Dendritic cell treated with granulocyte-macrophage colony-stimulating factor and Interleukin-4, amounts not matched to agents 40 ng/mL and 50 ng/mL, for 4 days (primary cell): ENCODE measurements at regions not wholly inside any gene's neighbourhood (a gene's known extent, or its start where the extent isn't known, plus 50 kb on each side); places are given as distances from the start of the nearest gene placed in this dataset.

Source experiments
- H3K27ac Mint-ChIP-seq: one replicate; pipeline ENCODE4 v1.8.0; 2022; ENCODE audit warnings: mild to moderate bottlenecking, mixed read lengths
- H3K27me3 Mint-ChIP-seq: one replicate; pipeline ENCODE4 v1.8.0; 2022; ENCODE audit warnings: mild to moderate bottlenecking, mixed read lengths
- H3K36me3 Mint-ChIP-seq: one replicate; pipeline ENCODE4 v1.8.0; 2022; ENCODE audit warnings: low read depth, mixed read lengths
- H3K4me1 Mint-ChIP-seq: one replicate; pipeline ENCODE4 v1.8.0; 2022; ENCODE audit warnings: low read depth, mixed read lengths
- H3K4me3 Mint-ChIP-seq: one replicate; pipeline ENCODE4 v1.8.0; 2022; ENCODE audit warnings: mild to moderate bottlenecking, moderate library complexity, mixed read lengths
- H3K9me3 Mint-ChIP-seq: one replicate; pipeline ENCODE4 v1.8.0; 2022; ENCODE audit warnings: mixed read lengths
- intact Hi-C: fragments of 100-400 bp; cut with micrococcal nuclease; formaldehyde crosslinking; loops from one replicate; pipeline ENCODE4 v1.15.0; 2022

- no peak overlapping the region for H3K27ac Mint-ChIP-seq
- intact Hi-C loops: no loop called here
- no peaks in the 10 kb centered on the region for H3K36me3 Mint-ChIP-seq
These were observed 205.0 kb upstream of the SASH1 start for GRCh38 chr6:148137652-148138051.

GRCh38 chr6:148138573-148138972 is 204.1 kb upstream of the SASH1 start:
- intact Hi-C loops: no loop called here
- Mint-ChIP-seq H3K4me1 (no peaks in the 10 kb centered on the region), H3K27me3 (peaks cover 5% of the 10 kb centered on the region), H3K4me3 (no peak overlapping the region), H3K9me3 (no peaks in the 10 kb centered on the region), H3K27ac (no peak overlapping the region), H3K36me3 (no peaks in the 10 kb centered on the region)

More at GRCh38 chr6:148137652-148138051, 205.0 kb upstream of the SASH1 start:
- no peaks in the 10 kb centered on the region for H3K4me1 Mint-ChIP-seq
- H3K4me3 Mint-ChIP-seq: no peak overlapping the region
- H3K9me3 Mint-ChIP-seq: no peaks in the 10 kb centered on the region
- peaks cover 2% of the 10 kb centered on the region for H3K27me3 Mint-ChIP-seq

GRCh38 chr6:148140772-148141557 is 201.7 kb upstream of the SASH1 start:
- H3K9me3 Mint-ChIP-seq: no peaks in the 10 kb centered on the region
- intact Hi-C loops: loop anchor here (10.0 kb wide), 1 partner anchor 324 kb away; no protein-coding TSS in a partner anchor
- H3K36me3 Mint-ChIP-seq: no peaks in the 10 kb centered on the region
- peaks cover 5% of the 10 kb centered on the region for H3K27me3 Mint-ChIP-seq
- no peak overlapping the region for H3K4me3 Mint-ChIP-seq
- H3K4me1 Mint-ChIP-seq: no peaks in the 10 kb centered on the region
- no peak overlapping the region for H3K27ac Mint-ChIP-seq

GRCh38 chr6:148142821-148143220 is 199.8 kb upstream of the SASH1 start:
- Mint-ChIP-seq H3K4me3 (no peak overlapping the region), H3K27ac (no peak overlapping the region), H3K9me3 (no peaks in the 10 kb centered on the region), H3K36me3 (no peaks in the 10 kb centered on the region), H3K4me1 (no peaks in the 10 kb centered on the region), H3K27me3 (peaks cover 7% of the 10 kb centered on the region)
- intact Hi-C loops: loop anchor here (10.0 kb wide), 1 partner anchor 322 kb away; no protein-coding TSS in a partner anchor

- H3K4me3 Mint-ChIP-seq: no peak overlapping the region
- no peak overlapping the region for H3K27ac Mint-ChIP-seq
- no peaks in the 10 kb centered on the region for H3K4me1 Mint-ChIP-seq
- H3K9me3 Mint-ChIP-seq: no peaks in the 10 kb centered on the region
- H3K36me3 Mint-ChIP-seq: no peaks in the 10 kb centered on the region
- peaks cover 7% of the 10 kb centered on the region for H3K27me3 Mint-ChIP-seq
- intact Hi-C loops: loop anchor here (10.0 kb wide), 1 partner anchor 321 kb away; no protein-coding TSS in a partner anchor
These were observed 198.9 kb upstream of the SASH1 start for GRCh38 chr6:148143771-148144170.

- no peak overlapping the region for H3K4me3 Mint-ChIP-seq
- no peak overlapping the region for H3K27ac Mint-ChIP-seq
- intact Hi-C loops: loop anchor here (10.0 kb wide), 1 partner anchor 320 kb away; no protein-coding TSS in a partner anchor
- H3K4me1 Mint-ChIP-seq: no peaks in the 10 kb centered on the region
- peaks cover 7% of the 10 kb centered on the region for H3K27me3 Mint-ChIP-seq
- no peaks in the 10 kb centered on the region for H3K9me3 Mint-ChIP-seq
- no peaks in the 10 kb centered on the region for H3K36me3 Mint-ChIP-seq
These were observed 197.6 kb upstream of the SASH1 start for GRCh38 chr6:148144917-148145521.

- peaks cover 8% of the 10 kb centered on the region for H3K27me3 Mint-ChIP-seq
- intact Hi-C loops: loop anchor here (10.0 kb wide), 1 partner anchor 318 kb away; no protein-coding TSS in a partner anchor
- H3K9me3 Mint-ChIP-seq: no peaks in the 10 kb centered on the region
- H3K4me1 Mint-ChIP-seq: no peaks in the 10 kb centered on the region
- H3K4me3 Mint-ChIP-seq: no peak overlapping the region
- H3K36me3 Mint-ChIP-seq: no peaks in the 10 kb centered on the region
- H3K27ac Mint-ChIP-seq: no peak overlapping the region
These were observed 195.7 kb upstream of the SASH1 start for GRCh38 chr6:148146717-148147462.

- intact Hi-C loops: loop anchor here (10.0 kb wide), 1 partner anchor 317 kb away; no protein-coding TSS in a partner anchor
- no peaks in the 10 kb centered on the region for H3K36me3 Mint-ChIP-seq
- H3K4me3 Mint-ChIP-seq: no peak overlapping the region
- peaks cover 8% of the 10 kb centered on the region for H3K27me3 Mint-ChIP-seq
- H3K4me1 Mint-ChIP-seq: no peaks in the 10 kb centered on the region
- no peaks in the 10 kb centered on the region for H3K9me3 Mint-ChIP-seq
- H3K27ac Mint-ChIP-seq: no peak overlapping the region
These were observed 195.2 kb upstream of the SASH1 start for GRCh38 chr6:148147463-148147830.

- Mint-ChIP-seq H3K36me3 (no peaks in the 10 kb centered on the region), H3K4me3 (no peak overlapping the region), H3K27me3 (peaks cover 7% of the 10 kb centered on the region), H3K4me1 (no peaks in the 10 kb centered on the region), H3K27ac (no peak overlapping the region), H3K9me3 (no peaks in the 10 kb centered on the region)
- intact Hi-C loops: no loop called here
These were observed 190.6 kb upstream of the SASH1 start for GRCh38 chr6:148151896-148152643.

- H3K4me3 Mint-ChIP-seq: no peak overlapping the region
- H3K9me3 Mint-ChIP-seq: no peaks in the 10 kb centered on the region
- no peaks in the 10 kb centered on the region for H3K36me3 Mint-ChIP-seq
- H3K4me1 Mint-ChIP-seq: no peaks in the 10 kb centered on the region
- H3K27me3 Mint-ChIP-seq: peaks cover 5% of the 10 kb centered on the region
- H3K27ac Mint-ChIP-seq: no peak overlapping the region
- intact Hi-C loops: no loop called here
These were observed 188.0 kb upstream of the SASH1 start for GRCh38 chr6:148154668-148155067.

GRCh38 chr6:148155293-148155692 is 187.3 kb upstream of the SASH1 start:
- no peak overlapping the region for H3K4me3 Mint-ChIP-seq
- intact Hi-C loops: no loop called here
- no peaks in the 10 kb centered on the region for H3K9me3 Mint-ChIP-seq
- no peaks in the 10 kb centered on the region for H3K4me1 Mint-ChIP-seq
- H3K27me3 Mint-ChIP-seq: peaks cover 5% of the 10 kb centered on the region
- no peaks in the 10 kb centered on the region for H3K36me3 Mint-ChIP-seq
- H3K27ac Mint-ChIP-seq: no peak overlapping the region

- intact Hi-C loops: no loop called here
- Mint-ChIP-seq H3K4me1 (no peaks in the 10 kb centered on the region), H3K4me3 (no peak overlapping the region), H3K27ac (no peak overlapping the region), H3K27me3 (peaks cover 2% of the 10 kb centered on the region), H3K36me3 (no peaks in the 10 kb centered on the region), H3K9me3 (no peaks in the 10 kb centered on the region)
These were observed 184.8 kb upstream of the SASH1 start for GRCh38 chr6:148157841-148158240.

GRCh38 chr6:148164645-148165044 is 178.0 kb upstream of the SASH1 start:
- Mint-ChIP-seq H3K4me1 (no peaks in the 10 kb centered on the region), H3K36me3 (no peaks in the 10 kb centered on the region), H3K4me3 (no peak overlapping the region), H3K27me3 (peaks cover 2% of the 10 kb centered on the region), H3K27ac (no peak overlapping the region), H3K9me3 (no peaks in the 10 kb centered on the region)
- intact Hi-C loops: loop anchor here (5.0 to 10.0 kb wide), 2 partner anchors 772 to 1310 kb away; no protein-coding TSS in a partner anchor
